ENCODE measurements at regions not wholly inside any gene's neighbourhood (a gene's known extent, or its start where the extent isn't known, plus 50 kb on each side); places are given as distances from the start of the nearest gene placed in this dataset.

GRCh38 chr7:27435461-27435860, 192.9 kb downstream of the EVX1 start:
- DNase-seq (ENCODE audit: low read depth, low spot score) = no peak
- intact Hi-C loops (cut with micrococcal nuclease; ENCODE audit: unreplicated experiment) (no loop called here), in situ Hi-C loops (cut with HindIII; ENCODE audit: low pct_unique_long_range_greater_than_20kb, low sequenced_read_pairs) (no loop called here)
- no TSS peak for BruUV-seq (replicated peaks)
- TF ChIP-seq TCF7L2 (IDR thresholded peaks at IDR 0.05; ENCODE audit: low read depth, low read length) = no peak
- TF ChIP-seq REST (IDR thresholded peaks at IDR 0.05; ENCODE audit: insufficient read depth in 1 of 2, low read depth in 2 of 2, low read length in 1 of 2) = no peak
- ChIA-PET CTCF (no interaction called here), POLR2A (no interaction called here)
- no peak for ATAC-seq
- no peak overlapping the region for H3K27ac ChIP-seq (ENCODE audit: low read length)
- H3K4me1 ChIP-seq (ENCODE audit: control insufficient read depth, insufficient read depth, low read length) = no peaks in the 10 kb centered on the region
- H3K27me3 ChIP-seq (ENCODE audit: control insufficient read depth, insufficient read depth, low read length) = no peaks in the 10 kb centered on the region
- no peak overlapping the region for H3K4me3 ChIP-seq (ENCODE audit: low read depth in 2 of 2, low read length in 2 of 2)
- H3K36me3 ChIP-seq (ENCODE audit: control insufficient read depth, insufficient read depth, low read length) = no peaks in the 10 kb centered on the region
- no peaks in the 10 kb centered on the region for H3K9me3 ChIP-seq (ENCODE audit: control insufficient read depth, insufficient read depth, low read depth, low read length)

DNA sequence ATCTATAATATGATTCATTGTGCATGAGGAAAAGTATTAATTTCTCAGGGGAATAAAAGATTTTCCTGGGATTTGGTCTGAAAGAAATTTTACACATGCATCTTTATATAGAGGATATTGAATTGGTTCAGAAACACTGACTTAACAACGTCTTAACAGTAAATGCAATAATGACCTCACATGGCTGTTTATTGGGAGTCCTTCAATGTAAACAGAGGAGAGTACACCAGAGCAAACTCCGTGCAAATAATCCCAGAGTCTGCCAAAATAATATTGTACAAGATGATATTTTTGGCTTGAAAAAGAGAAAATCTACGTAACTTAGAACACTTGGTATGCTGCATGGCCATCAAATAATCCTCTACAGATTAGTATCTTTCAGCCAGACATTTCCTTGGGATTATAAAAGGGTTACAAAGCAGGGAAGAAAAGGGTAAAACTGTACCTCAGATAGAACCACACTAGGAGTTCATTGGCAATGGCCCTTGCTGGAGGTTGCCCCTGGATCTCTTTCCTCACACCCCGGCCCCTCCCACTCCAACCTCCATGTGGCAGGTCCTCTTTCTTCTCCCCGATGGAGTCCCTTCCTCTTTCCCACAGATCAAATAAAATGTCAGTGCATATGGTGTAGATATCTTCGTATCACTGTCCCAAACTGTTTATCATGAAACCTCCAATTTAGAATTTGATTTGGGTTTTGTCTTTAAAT, 196.4 kb downstream of the EVX1 start:
- no peaks in the 10 kb centered on the region; the same call in 1 of the 2 replicates for H3K27me3 ChIP-seq (ENCODE audit: control insufficient read depth, insufficient read depth, low read length)
- DNase-seq (ENCODE audit: low read depth, low spot score) = no peak
- ATAC-seq = no peak
- CTCF ChIA-PET = no interaction called here
- no peak for TF ChIP-seq TCF7L2 (IDR thresholded peaks at IDR 0.05; ENCODE audit: low read depth, low read length)
- TF ChIP-seq POLR2AphosphoS5 (IDR thresholded peaks at IDR 0.05; ENCODE audit: low read depth, low read length) = no peak
- no peak for TF ChIP-seq CTCF (IDR thresholded peaks at IDR 0.05)
- no peak for TF ChIP-seq SIN3A (IDR thresholded peaks at IDR 0.05; ENCODE audit: borderline replicate concordance, insufficient read depth, low read depth, low read length)
- no peak for TF ChIP-seq REST (IDR thresholded peaks at IDR 0.05; ENCODE audit: insufficient read depth in 1 of 2, low read depth in 2 of 2, low read length in 1 of 2)
- H3K36me3 ChIP-seq (ENCODE audit: control insufficient read depth, insufficient read depth, low read length) = no peaks in the 10 kb centered on the region
- no TSS peak for BruUV-seq (replicated peaks)
- H3K4me1 ChIP-seq (ENCODE audit: control insufficient read depth, insufficient read depth, low read length) = no peaks in the 10 kb centered on the region
- H3K9me3 ChIP-seq (ENCODE audit: control insufficient read depth, insufficient read depth, low read depth, low read length) = no peaks in the 10 kb centered on the region
- POLR2A ChIA-PET = no interaction called here
- no peak overlapping the region for H3K27ac ChIP-seq (ENCODE audit: low read length)
- H3K4me3 ChIP-seq (ENCODE audit: low read depth in 2 of 2, low read length in 2 of 2) = no peak overlapping the region
- in situ Hi-C loops (cut with HindIII; ENCODE audit: low pct_unique_long_range_greater_than_20kb, low sequenced_read_pairs) = no loop called here
- intact Hi-C loops (cut with micrococcal nuclease; ENCODE audit: unreplicated experiment) = no loop called here
